ENCODE measurements at regions not wholly inside any gene's neighbourhood (a gene's known extent, or its start where the extent isn't known, plus 50 kb on each side); places are given as distances from the start of the nearest gene placed in this dataset.

DNA sequence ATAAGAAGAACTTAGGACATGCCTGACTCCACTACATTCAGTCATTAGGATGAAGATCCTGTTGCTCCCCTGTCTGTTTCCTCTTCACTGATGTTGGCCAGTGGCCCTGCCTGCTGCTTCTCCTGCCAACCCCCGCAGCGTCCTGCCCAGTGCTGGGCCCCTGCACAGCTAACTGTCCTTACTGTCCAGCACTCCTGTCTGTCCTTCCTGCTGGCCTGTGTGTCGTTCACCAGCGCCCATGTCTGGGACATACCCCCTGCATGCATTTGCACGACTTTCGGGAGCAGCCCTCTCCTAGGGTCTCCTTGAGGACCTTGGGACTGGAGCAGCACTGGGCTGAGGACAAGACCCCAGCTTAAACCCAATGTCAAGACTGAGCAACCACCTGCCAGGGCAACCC lies 547.6 kb downstream of the BNC2 start:
- TF ChIP-seq CTCF (IDR thresholded peaks at IDR 0.05) (no peak), ZFX (IDR thresholded peaks at IDR 0.05; ENCODE audit: borderline replicate concordance) (no peak)

All from 22Rv1 (cell line).